Activated naive CD4-positive, alpha-beta T cell treated with anti-CD3 and anti-CD28 coated beads, Interleukin-2, amount 50 U/mL, for 72 hours (primary cell): ENCODE measurements at regions not wholly inside any gene's neighbourhood (a gene's known extent, or its start where the extent isn't known, plus 50 kb on each side); places are given as distances from the start of the nearest gene placed in this dataset.
A peak's percentile ranks its signal among the peaks of the same experiment; 100 is the strongest.

Source experiments
- ATAC-seq, 2 donors: fragments of 150-1000 bp; cut with Tn5 transposase; 2 replicates each; pipeline ENCODE4 v1.10.0; 2021; ENCODE audit warnings: mild to moderate bottlenecking in 2 of 2, moderate library complexity in 2 of 2
- DNase-seq, 2 donors: peaks; one replicate each; pipeline ENCODE4 v3.0.0; 2021 to 2022; ENCODE audit warnings: low spot score in 2 of 2
- H3K27ac Mint-ChIP-seq, 2 donors: one replicate each; pipeline ENCODE4 v1.8.0; 2022; ENCODE audit warnings: mild to moderate bottlenecking in 2 of 2, mixed read lengths in 2 of 2
- H3K36me3 Mint-ChIP-seq, 2 donors: one replicate each; pipeline ENCODE4 v1.8.0; 2022; ENCODE audit warnings: mixed read lengths in 2 of 2
- H3K9me3 Mint-ChIP-seq, 2 donors: one replicate each; pipeline ENCODE4 v1.8.0; 2022; ENCODE audit warnings: mixed read lengths in 2 of 2

- no peak for DNase-seq
- H3K9me3 Mint-ChIP-seq: peaks cover 8 to 26% of the 10 kb centered on the region in 2 donors
- H3K27ac Mint-ChIP-seq: no peak overlapping the region
- H3K36me3 Mint-ChIP-seq: peaks cover 6 to 8% of the 10 kb centered on the region in 2 donors
- no peak for ATAC-seq
Observed at GRCh38 chr16:7086822-7087616, 245.6 kb upstream of the RBFOX1 start.

GRCh38 chr16:7085776-7086175 lies 246.9 kb upstream of the RBFOX1 start:
- no peak for ATAC-seq
- Mint-ChIP-seq H3K27ac (no peak overlapping the region), H3K36me3 (peaks cover 6 to 11% of the 10 kb centered on the region in 2 donors), H3K9me3 (peaks cover 8 to 22% of the 10 kb centered on the region in 2 donors)
- no peak for DNase-seq

DNA sequence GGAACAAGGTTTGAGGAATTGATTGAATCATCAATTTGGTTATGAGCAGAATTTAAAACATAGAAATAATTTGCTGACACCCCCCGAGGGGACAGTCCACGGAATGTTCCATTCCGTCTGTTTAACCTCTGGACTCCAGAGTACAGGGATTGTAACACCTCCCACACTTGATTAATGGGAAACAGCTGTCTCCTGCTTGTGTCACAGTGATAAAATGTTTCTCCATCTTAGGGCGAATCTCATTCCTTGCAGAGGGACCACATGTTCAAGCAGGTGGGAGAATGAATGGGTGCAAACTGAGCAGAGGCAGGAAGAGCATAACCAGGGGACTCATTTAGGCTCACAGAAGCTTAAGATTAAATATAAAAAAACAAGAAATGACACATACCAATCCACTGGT lies 249.5 kb upstream of the RBFOX1 start:
- no peak for ATAC-seq

DNA sequence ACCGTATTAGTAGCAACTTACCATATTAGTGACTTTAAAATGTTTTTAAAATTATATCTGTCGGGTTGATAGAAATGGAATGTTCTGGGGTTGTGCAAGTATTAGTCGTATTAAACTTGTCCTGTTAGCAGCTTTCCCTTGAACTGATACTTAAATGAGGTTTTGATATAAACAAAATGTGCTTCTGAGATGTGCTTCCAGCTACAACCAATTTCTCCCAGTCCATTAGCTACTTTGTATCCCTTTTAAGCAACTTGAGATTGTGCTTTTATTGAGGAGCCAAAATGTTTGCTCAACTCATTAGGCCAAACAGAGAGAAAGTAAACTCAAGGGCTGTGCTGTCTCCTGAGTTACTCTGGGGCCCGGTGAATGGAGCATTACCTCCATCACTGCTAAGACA lies 255.0 kb upstream of the RBFOX1 start:
- ATAC-seq: no peak
- Mint-ChIP-seq H3K27ac (no peak overlapping the region), H3K36me3 (peaks cover 0 to 12% of the 10 kb centered on the region in 2 donors), H3K9me3 (peaks cover 22 to 30% of the 10 kb centered on the region in 2 donors)
- DNase-seq: no peak

More for the DNA sequence above, 249.5 kb upstream of the RBFOX1 start:
- peaks cover 4 to 11% of the 10 kb centered on the region in 2 donors for H3K36me3 Mint-ChIP-seq
- no peak for DNase-seq
- H3K9me3 Mint-ChIP-seq: peaks cover 12 to 31% of the 10 kb centered on the region in 2 donors
- H3K27ac Mint-ChIP-seq: no peak overlapping the region

- Mint-ChIP-seq H3K9me3 (peaks cover 25 to 33% of the 10 kb centered on the region in 2 donors), H3K27ac (no peak overlapping the region), H3K36me3 (peaks cover 0 to 15% of the 10 kb centered on the region in 2 donors)
- DNase-seq: no peak
- ATAC-seq: no peak
Observed at GRCh38 chr16:7074715-7075114, 257.9 kb upstream of the RBFOX1 start.

DNA sequence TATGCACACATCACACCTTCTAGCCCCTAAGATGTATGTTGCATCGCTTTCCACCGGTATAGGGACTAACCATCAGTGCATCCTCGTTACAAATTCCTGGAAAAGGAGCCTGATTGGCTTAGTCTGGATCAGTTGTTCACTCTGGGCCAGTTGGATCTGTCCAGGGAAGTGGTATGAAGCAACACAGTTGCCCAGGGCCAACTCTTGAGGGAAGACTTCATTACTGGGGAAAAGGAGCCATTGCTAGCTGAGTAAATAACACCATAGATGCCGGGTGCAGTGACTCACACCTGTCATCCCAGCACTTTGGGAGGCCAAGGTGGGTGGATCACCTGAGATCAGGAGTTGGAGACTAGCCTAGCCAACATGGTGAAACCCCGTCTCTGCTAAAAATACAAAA lies 275.2 kb upstream of the RBFOX1 start:
- Mint-ChIP-seq H3K27ac (no peak overlapping the region), H3K9me3 (peaks cover 18 to 27% of the 10 kb centered on the region in 2 donors), H3K36me3 (peaks cover 0 to 12% of the 10 kb centered on the region in 2 donors)
- DNase-seq (no peak), ATAC-seq (no peak)

DNA sequence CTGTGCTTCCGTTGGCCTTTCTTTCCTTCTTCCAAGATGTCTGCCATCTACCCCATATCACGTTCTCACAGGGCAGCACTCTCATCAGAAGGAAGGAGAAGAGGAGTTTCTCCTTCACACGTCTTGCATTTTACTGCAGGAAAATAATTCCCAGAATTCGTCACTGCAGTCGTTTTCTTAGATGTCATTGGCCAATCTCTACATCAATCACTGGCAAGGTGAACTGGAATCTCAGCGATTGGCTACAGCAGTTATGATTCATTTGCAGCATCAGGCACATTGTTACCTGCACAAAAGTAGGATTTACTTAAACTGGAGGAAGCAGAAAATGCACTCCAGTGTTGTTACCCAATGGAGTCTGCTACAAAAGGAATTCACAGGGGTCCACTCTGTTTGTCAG lies 277.2 kb upstream of the RBFOX1 start:
- Mint-ChIP-seq H3K27ac (no peak overlapping the region), H3K36me3 (peaks cover 0 to 12% of the 10 kb centered on the region in 2 donors), H3K9me3 (peaks cover 9 to 19% of the 10 kb centered on the region in 2 donors)
- DNase-seq (no peak), ATAC-seq (no peak)

GRCh38 chr16:7051591-7052349 lies 280.9 kb upstream of the RBFOX1 start:
- ATAC-seq (no peak), DNase-seq (no peak)
- H3K27ac Mint-ChIP-seq: no peak overlapping the region
- peaks cover 18 to 22% of the 10 kb centered on the region in 2 donors for H3K9me3 Mint-ChIP-seq
- peaks cover 6 to 22% of the 10 kb centered on the region in 2 donors for H3K36me3 Mint-ChIP-seq

DNA sequence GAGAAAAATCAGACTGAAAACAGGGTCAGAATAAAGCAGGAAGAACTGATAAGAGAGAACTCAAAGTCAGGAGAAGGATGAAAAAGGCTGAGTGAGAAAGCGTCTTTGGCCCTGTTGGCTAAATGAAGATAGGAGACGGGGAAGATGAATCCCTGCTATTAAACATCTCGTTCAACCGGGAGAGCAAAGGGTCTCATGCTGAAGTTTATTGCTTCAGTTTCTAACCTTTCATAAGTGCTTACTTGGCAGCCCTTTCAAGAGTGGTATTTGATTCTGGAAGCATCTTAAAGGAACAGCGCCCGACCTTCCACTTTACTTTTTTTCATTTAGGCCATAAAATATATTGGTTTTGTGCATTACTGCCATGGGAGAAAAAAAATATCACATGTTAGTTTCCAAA lies 288.3 kb upstream of the RBFOX1 start:
- H3K9me3 Mint-ChIP-seq: peaks cover 19 to 39% of the 10 kb centered on the region in 2 donors
- H3K27ac Mint-ChIP-seq: no peak overlapping the region
- peaks cover 6 to 17% of the 10 kb centered on the region in 2 donors for H3K36me3 Mint-ChIP-seq
- DNase-seq (no peak), ATAC-seq (no peak)

DNA sequence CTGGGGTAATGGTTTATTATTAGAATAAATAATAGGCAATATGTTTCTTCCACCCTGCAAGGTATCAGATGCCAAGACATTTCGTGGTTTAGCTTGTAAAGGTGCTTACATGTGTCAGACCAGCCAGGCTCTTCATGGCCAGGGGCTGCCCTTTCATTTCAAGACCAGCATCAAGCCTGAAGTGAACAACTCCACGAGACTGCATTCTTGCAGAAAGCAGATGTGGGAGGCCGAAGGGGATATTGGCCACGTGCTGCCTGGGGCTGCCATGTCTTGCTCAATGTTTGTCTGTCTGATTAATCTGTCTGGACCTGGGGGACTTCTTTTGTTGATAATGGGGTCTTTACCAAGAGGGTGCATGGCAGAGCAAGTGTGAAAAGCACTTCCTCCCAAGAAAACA lies 294.2 kb upstream of the RBFOX1 start:
- H3K9me3 Mint-ChIP-seq: peaks cover 15 to 19% of the 10 kb centered on the region in 2 donors

GRCh38 chr16:7037495-7037894 lies 295.1 kb upstream of the RBFOX1 start:
- no peak for ATAC-seq
- peaks cover 13 to 18% of the 10 kb centered on the region in 2 donors for H3K9me3 Mint-ChIP-seq

More for the DNA sequence above, 294.2 kb upstream of the RBFOX1 start:
- Mint-ChIP-seq H3K27ac (no peak overlapping the region), H3K36me3 (peaks cover 0 to 6% of the 10 kb centered on the region in 2 donors)
- ATAC-seq: no peak
- no peak for DNase-seq

DNA sequence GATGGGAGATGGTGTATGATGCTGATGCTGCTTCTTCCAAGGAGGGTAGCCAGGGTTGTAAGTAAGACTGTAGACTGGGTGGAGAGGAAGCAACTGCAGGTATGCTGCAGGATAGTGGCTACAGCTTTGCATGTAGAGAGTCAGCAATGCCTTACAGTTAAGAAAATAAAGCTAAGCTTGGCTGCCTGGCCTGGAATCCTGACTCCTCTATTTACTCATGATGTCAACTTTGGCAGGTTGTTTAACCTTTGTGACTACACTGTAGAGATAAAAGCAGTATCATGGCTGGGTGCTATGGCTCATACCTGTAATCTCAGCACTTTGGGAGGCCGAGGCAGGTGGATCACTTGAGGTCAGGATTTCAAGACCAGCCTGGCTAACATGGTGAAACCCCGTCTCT lies 301.6 kb upstream of the RBFOX1 start:
- no peak for ATAC-seq
- no peak for DNase-seq
- H3K27ac Mint-ChIP-seq: no peak overlapping the region
- peaks cover 6 to 8% of the 10 kb centered on the region in 2 donors for H3K36me3 Mint-ChIP-seq
- peaks cover 23 to 31% of the 10 kb centered on the region in 2 donors for H3K9me3 Mint-ChIP-seq

More at GRCh38 chr16:7037495-7037894, 295.1 kb upstream of the RBFOX1 start:
- DNase-seq: no peak
- Mint-ChIP-seq H3K36me3 (no peaks in the 10 kb centered on the region), H3K27ac (no peak overlapping the region)

DNA sequence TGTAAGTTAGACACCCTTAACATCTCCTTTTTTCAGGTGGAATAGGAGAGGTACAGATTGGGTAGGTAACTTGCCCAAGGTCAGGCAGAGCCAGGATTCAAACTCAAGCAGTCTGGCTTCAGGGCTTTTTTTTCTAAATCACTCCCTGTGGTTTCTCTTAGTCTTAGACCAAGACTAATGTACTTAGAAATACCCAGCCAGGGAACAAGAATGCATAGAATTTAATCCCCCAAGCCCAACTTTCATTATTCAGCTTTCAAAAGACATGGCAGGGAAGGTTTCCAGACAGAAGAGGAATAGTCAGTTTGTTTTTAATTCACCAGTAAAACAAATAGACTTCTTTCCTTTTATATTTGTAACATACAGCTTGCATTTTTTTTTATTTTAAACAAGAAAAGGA lies 305.2 kb upstream of the RBFOX1 start:
- peaks cover 19 to 24% of the 10 kb centered on the region in 2 donors for H3K9me3 Mint-ChIP-seq
- DNase-seq (no peak), ATAC-seq (no peak)
- peaks cover 6 to 8% of the 10 kb centered on the region in 2 donors for H3K36me3 Mint-ChIP-seq
- no peak overlapping the region for H3K27ac Mint-ChIP-seq

- Mint-ChIP-seq H3K27ac (no peak overlapping the region), H3K36me3 (peaks cover 6 to 8% of the 10 kb centered on the region in 2 donors), H3K9me3 (peaks cover 19 to 24% of the 10 kb centered on the region in 2 donors)
- ATAC-seq (no peak), DNase-seq (no peak)
Observed at GRCh38 chr16:7026639-7027038, 306.0 kb upstream of the RBFOX1 start.

GRCh38 chr16:7025616-7026190 lies 306.9 kb upstream of the RBFOX1 start:
- peak in 1 of 2 donors; percentile 40 for DNase-seq
- H3K9me3 Mint-ChIP-seq: peaks cover 15 to 17% of the 10 kb centered on the region in 2 donors
- H3K27ac Mint-ChIP-seq: no peak overlapping the region
- no peak for ATAC-seq
- H3K36me3 Mint-ChIP-seq: peaks cover 6 to 8% of the 10 kb centered on the region in 2 donors

GRCh38 chr16:7021653-7022275 lies 310.9 kb upstream of the RBFOX1 start:
- no peak overlapping the region for H3K27ac Mint-ChIP-seq
- DNase-seq (no peak), ATAC-seq (no peak)
- H3K9me3 Mint-ChIP-seq: peaks cover 21 to 25% of the 10 kb centered on the region in 2 donors
- H3K36me3 Mint-ChIP-seq: peaks cover 5 to 18% of the 10 kb centered on the region in 2 donors
